SK-N-SH (cell line): ENCODE measurements at regions not wholly inside any gene's neighbourhood (a gene's known extent, or its start where the extent isn't known, plus 50 kb on each side); places are given as distances from the start of the nearest gene placed in this dataset.

ENCODE experiments used
- CTCF ChIA-PET: fragments of 300-600, 350-600 bp; formaldehyde crosslinking; extraction: SDS; loops from one replicate; lab custom pipeline; 2021; lab: Yijun Ruan, JAX
- POLR2A ChIA-PET: fragments of 350-600 bp; sonication (Branson Sonifier 250); formaldehyde crosslinking; extraction: SDS; loops from one replicate; lab custom pipeline; 2020; ENCODE audit warnings: antibody characterized with exemption, inconsistent platforms; lab: Yijun Ruan, JAX
- DNase-seq: peaks from one replicate; pipeline ENCODE4 v3.0.0; 2012
- H2AFZ ChIP-seq: fragments of 200-600 bp; sonication (generic); 2 replicates; pipeline ENCODE4 v1.8.1; 2016; ENCODE audit warnings: antibody characterized with exemption, mild to moderate bottlenecking, low read depth
- H3F3A ChIP-seq: fragments of 200-600 bp; sonication (generic); replicated peaks from 2 replicates; pipeline ENCODE3; 2016; ENCODE audit warnings: antibody characterized with exemption, mild to moderate bottlenecking; ENCODE audit not compliant: insufficient read depth
- H3K27ac ChIP-seq, 2 experiments: fragments of 200-500 bp in 1 of 2; fragments of 200-600 bp in 1 of 2; sonication (Bioruptor generic) in 1 of 2; sonication (generic), shearing (Covaris generic) in 1 of 2; 2 replicates each; pipeline versions ENCODE4 v1.5.1 to v1.6.1; 2014 to 2016; ENCODE audit warnings: low read depth in 2 of 2, inconsistent platforms in 1 of 2, low read length in 1 of 2, mild to moderate bottlenecking in 1 of 2, mixed read lengths in 1 of 2
- H3K27me3 ChIP-seq: fragments of 200-600 bp; sonication (generic), shearing (Covaris generic); 2 replicates; pipeline ENCODE4 v1.6.1; 2016; ENCODE audit warnings: mixed run types; ENCODE audit not compliant: insufficient read depth
- H3K36me3 ChIP-seq, 2 experiments: fragments of 200-500 bp in 1 of 2; fragments of 200-600 bp in 1 of 2; sonication (Bioruptor generic) in 1 of 2; sonication (generic) in 1 of 2; replicated peaks in 1 of 2; 2 replicates each; pipeline versions ENCODE3 to v1.5.1; 2014 to 2016; ENCODE audit warnings: low read length in 1 of 2, mild to moderate bottlenecking in 1 of 2; ENCODE audit not compliant: insufficient read depth in 2 of 2, control insufficient read depth in 1 of 2
- H3K4me1 ChIP-seq, 2 experiments: fragments of 200-500 bp in 1 of 2; fragments of 200-600 bp in 1 of 2; sonication (Bioruptor generic) in 1 of 2; sonication (generic), shearing (Covaris generic) in 1 of 2; 2 replicates each; pipeline versions ENCODE4 v1.5.1 to v1.6.1; 2014 to 2016; ENCODE audit warnings: low read depth in 1 of 2, low read length in 1 of 2, mixed run types in 1 of 2; ENCODE audit not compliant: insufficient read depth in 2 of 2, control insufficient read depth in 1 of 2
- H3K4me2 ChIP-seq: fragments of 200-600 bp; sonication (generic), shearing (Covaris generic); 2 replicates; pipeline ENCODE4 v1.6.1; 2017; ENCODE audit warnings: mixed run types
- H3K4me3 ChIP-seq, 2 experiments: fragments of 200-500 bp in 1 of 2; fragments of 200-600 bp in 1 of 2; sonication (Bioruptor generic) in 1 of 2; sonication (generic), shearing (Covaris generic) in 1 of 2; 2 replicates each; pipeline versions ENCODE4 v1.5.1 to v1.8.1; 2014 to 2016; ENCODE audit warnings: low read depth in 2 of 2, inconsistent platforms in 1 of 2, low read length in 1 of 2, mild to moderate bottlenecking in 1 of 2, mixed read lengths in 1 of 2, moderate library complexity in 1 of 2
- H3K79me2 ChIP-seq: fragments of 200-600 bp; sonication (generic); 2 replicates; pipeline ENCODE4 v1.8.1; 2017; ENCODE audit warnings: mild to moderate bottlenecking; ENCODE audit not compliant: insufficient read depth
- H3K9ac ChIP-seq: fragments of 200-600 bp; sonication (generic); 2 replicates; pipeline ENCODE4 v1.6.1; 2017; ENCODE audit warnings: mixed run types
- H3K9me2 ChIP-seq: fragments of 200-600 bp; sonication (generic); 2 replicates; pipeline ENCODE4 v1.6.1; 2017; ENCODE audit warnings: mixed run types
- H3K9me3 ChIP-seq: fragments of 200-600 bp; sonication (generic); 2 replicates; pipeline ENCODE4 v1.6.1; 2017; ENCODE audit warnings: mixed run types, mild to moderate bottlenecking, moderate library complexity
- H4K20me1 ChIP-seq: fragments of 200-600 bp; sonication (generic); 2 replicates; pipeline ENCODE4 v1.6.1; 2017; ENCODE audit warnings: mild to moderate bottlenecking, mixed run types; ENCODE audit not compliant: insufficient read depth
- ELF1 ChIP-seq: IDR thresholded peaks from 2 replicates; pipeline ENCODE4 v1.4.0; 2012
- EP300 ChIP-seq, 2 experiments: IDR thresholded peaks; 2 replicates each; pipeline versions ENCODE4 v1.4.0 to v1.6.1; 2012; ENCODE audit warnings: borderline replicate concordance in 1 of 2, low read depth in 1 of 2, low read length in 1 of 2
- EZH2phosphoT487 ChIP-seq: fragments of 200-600 bp; sonication (generic); IDR thresholded peaks from 2 replicates; pipeline ENCODE4 v1.6.1; 2017; ENCODE audit warnings: low read depth, mixed run types, mild to moderate bottlenecking, antibody characterized with exemption, moderate library complexity, borderline replicate concordance
- FOSL2 ChIP-seq: IDR thresholded peaks from 2 replicates; pipeline ENCODE4 v1.4.0; 2012; ENCODE audit warnings: low read depth, mild to moderate bottlenecking, moderate library complexity, borderline replicate concordance
- FOXM1 ChIP-seq: IDR thresholded peaks from 2 replicates; pipeline ENCODE4 v1.4.0; 2012; ENCODE audit warnings: low read depth, mild to moderate bottlenecking
- GATA2 ChIP-seq: sonication (generic); formaldehyde crosslinking; IDR thresholded peaks from 2 replicates; pipeline ENCODE4 v1.5.0; 2020; ENCODE audit warnings: mild to moderate bottlenecking, missing genetic modification reagents
- MEF2A ChIP-seq: IDR thresholded peaks from 2 replicates; pipeline ENCODE4 v1.4.0; 2012; ENCODE audit warnings: low read depth, borderline replicate concordance
- MXI1 ChIP-seq: IDR thresholded peaks from 2 replicates; pipeline ENCODE4 v1.6.1; 2012; ENCODE audit warnings: mild to moderate bottlenecking, low read depth, low read length, improper control_type of control experiment
- NFIC ChIP-seq: IDR thresholded peaks from 2 replicates; pipeline ENCODE4 v1.4.0; 2012; ENCODE audit warnings: borderline replicate concordance
- NRF1 ChIP-seq: IDR thresholded peaks from 2 replicates; pipeline ENCODE4 v1.6.1; 2012; ENCODE audit warnings: low read depth, mild to moderate bottlenecking, low read length
- POLR2AphosphoS5 ChIP-seq: IDR thresholded peaks from 2 replicates; pipeline ENCODE4 v1.6.1; 2012; ENCODE audit warnings: low read depth, low read length
- RAD21 ChIP-seq: IDR thresholded peaks from 2 replicates; pipeline ENCODE4 v1.6.1; 2012; ENCODE audit warnings: mild to moderate bottlenecking, low read length
- RCOR1 ChIP-seq: fragments of 150-350 bp; IDR thresholded peaks from 2 replicates; pipeline ENCODE4 v1.6.1; 2017; ENCODE audit warnings: antibody characterized with exemption, low read length
- RFX5 ChIP-seq: IDR thresholded peaks from 2 replicates; pipeline ENCODE4 v1.6.1; 2012; ENCODE audit warnings: mild to moderate bottlenecking, improper control_type of control experiment, low read length
- RXRA ChIP-seq: IDR thresholded peaks from 2 replicates; pipeline ENCODE4 v1.4.0; 2012; ENCODE audit warnings: low read depth, mild to moderate bottlenecking, borderline replicate concordance
- SIN3A ChIP-seq: IDR thresholded peaks from 2 replicates; pipeline ENCODE4 v1.6.1; 2012; ENCODE audit warnings: low read depth, mild to moderate bottlenecking, low read length, moderate library complexity, borderline replicate concordance
- SMC3 ChIP-seq: IDR thresholded peaks from 2 replicates; pipeline ENCODE4 v1.6.1; 2012; ENCODE audit warnings: low read depth, low read length, improper control_type of control experiment
- TAF1 ChIP-seq: IDR thresholded peaks from 2 replicates; pipeline ENCODE4 v1.6.1; 2012; ENCODE audit warnings: low read depth, mild to moderate bottlenecking, low read length, moderate library complexity, borderline replicate concordance
- TCF12 ChIP-seq: IDR thresholded peaks from 2 replicates; pipeline ENCODE4 v1.4.0; 2012
- TEAD4 ChIP-seq: IDR thresholded peaks from 2 replicates; pipeline ENCODE4 v1.4.0; 2012; ENCODE audit warnings: mild to moderate bottlenecking, borderline replicate concordance; ENCODE audit not compliant: insufficient read depth
- WGBS: methylation state at CpG from one replicate; pipeline ENCODE4 v1.1.6; 2017; ENCODE audit warnings: low lambda C conversion rate; 5-methylcytosine and 5-hydroxymethylcytosine counted together
- TF ChIP-seq, protein P1 (sequence below): IDR thresholded peaks from 2 replicates; pipeline ENCODE4 v1.4.0; 2012; ENCODE audit warnings: low read depth
- TF ChIP-seq, protein P2 (sequence below): IDR thresholded peaks from 2 replicates; pipeline ENCODE4 v1.6.1; 2012; ENCODE audit warnings: mild to moderate bottlenecking, low read depth, low read length, moderate library complexity
- TF ChIP-seq, protein P3 (sequence below): fragments of 150-350 bp; IDR thresholded peaks from 2 replicates; pipeline ENCODE4 v1.6.1; 2016; ENCODE audit warnings: mild to moderate bottlenecking, low read depth, low read length
- TF ChIP-seq, protein P4 (sequence below): IDR thresholded peaks from 2 replicates; pipeline ENCODE4; 2012
- TF ChIP-seq, protein P5 (sequence below): IDR thresholded peaks from 2 replicates; pipeline ENCODE4 v1.4.0; 2012; ENCODE audit warnings: low read depth, borderline replicate concordance
- TF ChIP-seq, protein P6 (sequence below): fragments of 200-600 bp; sonication (generic); IDR thresholded peaks from 2 replicates; pipeline ENCODE4 v1.6.1; 2017; ENCODE audit warnings: antibody characterized with exemption, mild to moderate bottlenecking, moderate library complexity

DNA sequence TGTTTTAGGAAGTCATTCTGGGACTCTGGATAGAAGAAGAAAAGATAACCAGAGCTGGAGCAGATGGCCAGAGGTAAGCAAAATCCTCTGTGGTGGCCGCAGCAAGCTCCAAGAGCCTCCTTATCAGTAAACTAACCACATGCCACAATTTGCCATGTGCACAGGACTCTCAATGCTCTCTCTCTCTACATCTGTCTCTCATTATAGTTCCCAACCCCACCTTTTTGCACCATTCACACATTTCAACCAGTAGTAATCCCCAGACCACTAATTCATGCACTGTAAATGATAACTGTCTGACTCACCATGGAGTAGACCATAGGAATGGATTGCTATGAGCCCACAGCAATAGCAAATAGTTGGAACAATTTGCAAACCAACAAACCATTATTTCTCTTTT is 526.1 kb downstream of the TLR4 start:
- no peaks in the 10 kb centered on the region for H3F3A ChIP-seq
- CTCF ChIA-PET, result no interaction called here
- no peak for TF ChIP-seq POLR2AphosphoS5
- TF ChIP-seq, protein P1, sequence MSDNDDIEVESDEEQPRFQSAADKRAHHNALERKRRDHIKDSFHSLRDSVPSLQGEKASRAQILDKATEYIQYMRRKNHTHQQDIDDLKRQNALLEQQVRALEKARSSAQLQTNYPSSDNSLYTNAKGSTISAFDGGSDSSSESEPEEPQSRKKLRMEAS, result no peak
- no peak for TF ChIP-seq FOSL2
- no peak for TF ChIP-seq NRF1
- TF ChIP-seq, protein P2, sequence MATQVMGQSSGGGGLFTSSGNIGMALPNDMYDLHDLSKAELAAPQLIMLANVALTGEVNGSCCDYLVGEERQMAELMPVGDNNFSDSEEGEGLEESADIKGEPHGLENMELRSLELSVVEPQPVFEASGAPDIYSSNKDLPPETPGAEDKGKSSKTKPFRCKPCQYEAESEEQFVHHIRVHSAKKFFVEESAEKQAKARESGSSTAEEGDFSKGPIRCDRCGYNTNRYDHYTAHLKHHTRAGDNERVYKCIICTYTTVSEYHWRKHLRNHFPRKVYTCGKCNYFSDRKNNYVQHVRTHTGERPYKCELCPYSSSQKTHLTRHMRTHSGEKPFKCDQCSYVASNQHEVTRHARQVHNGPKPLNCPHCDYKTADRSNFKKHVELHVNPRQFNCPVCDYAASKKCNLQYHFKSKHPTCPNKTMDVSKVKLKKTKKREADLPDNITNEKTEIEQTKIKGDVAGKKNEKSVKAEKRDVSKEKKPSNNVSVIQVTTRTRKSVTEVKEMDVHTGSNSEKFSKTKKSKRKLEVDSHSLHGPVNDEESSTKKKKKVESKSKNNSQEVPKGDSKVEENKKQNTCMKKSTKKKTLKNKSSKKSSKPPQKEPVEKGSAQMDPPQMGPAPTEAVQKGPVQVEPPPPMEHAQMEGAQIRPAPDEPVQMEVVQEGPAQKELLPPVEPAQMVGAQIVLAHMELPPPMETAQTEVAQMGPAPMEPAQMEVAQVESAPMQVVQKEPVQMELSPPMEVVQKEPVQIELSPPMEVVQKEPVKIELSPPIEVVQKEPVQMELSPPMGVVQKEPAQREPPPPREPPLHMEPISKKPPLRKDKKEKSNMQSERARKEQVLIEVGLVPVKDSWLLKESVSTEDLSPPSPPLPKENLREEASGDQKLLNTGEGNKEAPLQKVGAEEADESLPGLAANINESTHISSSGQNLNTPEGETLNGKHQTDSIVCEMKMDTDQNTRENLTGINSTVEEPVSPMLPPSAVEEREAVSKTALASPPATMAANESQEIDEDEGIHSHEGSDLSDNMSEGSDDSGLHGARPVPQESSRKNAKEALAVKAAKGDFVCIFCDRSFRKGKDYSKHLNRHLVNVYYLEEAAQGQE, result no peak
- TF ChIP-seq, protein P3, sequence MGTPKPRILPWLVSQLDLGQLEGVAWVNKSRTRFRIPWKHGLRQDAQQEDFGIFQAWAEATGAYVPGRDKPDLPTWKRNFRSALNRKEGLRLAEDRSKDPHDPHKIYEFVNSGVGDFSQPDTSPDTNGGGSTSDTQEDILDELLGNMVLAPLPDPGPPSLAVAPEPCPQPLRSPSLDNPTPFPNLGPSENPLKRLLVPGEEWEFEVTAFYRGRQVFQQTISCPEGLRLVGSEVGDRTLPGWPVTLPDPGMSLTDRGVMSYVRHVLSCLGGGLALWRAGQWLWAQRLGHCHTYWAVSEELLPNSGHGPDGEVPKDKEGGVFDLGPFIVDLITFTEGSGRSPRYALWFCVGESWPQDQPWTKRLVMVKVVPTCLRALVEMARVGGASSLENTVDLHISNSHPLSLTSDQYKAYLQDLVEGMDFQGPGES, result no peak
- TF ChIP-seq SIN3A, result no peak
- TF ChIP-seq RXRA, result no peak
- TF ChIP-seq GATA2 (CRISPR knock-in tag), result peak; percentile 76
- no peak for TF ChIP-seq FOXM1
- TF ChIP-seq, protein P4, sequence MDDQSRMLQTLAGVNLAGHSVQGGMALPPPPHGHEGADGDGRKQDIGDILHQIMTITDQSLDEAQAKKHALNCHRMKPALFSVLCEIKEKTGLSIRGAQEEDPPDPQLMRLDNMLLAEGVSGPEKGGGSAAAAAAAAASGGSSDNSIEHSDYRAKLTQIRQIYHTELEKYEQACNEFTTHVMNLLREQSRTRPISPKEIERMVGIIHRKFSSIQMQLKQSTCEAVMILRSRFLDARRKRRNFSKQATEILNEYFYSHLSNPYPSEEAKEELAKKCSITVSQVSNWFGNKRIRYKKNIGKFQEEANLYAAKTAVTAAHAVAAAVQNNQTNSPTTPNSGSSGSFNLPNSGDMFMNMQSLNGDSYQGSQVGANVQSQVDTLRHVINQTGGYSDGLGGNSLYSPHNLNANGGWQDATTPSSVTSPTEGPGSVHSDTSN, result no peak
- TF ChIP-seq RAD21, result no peak
- no peak for TF ChIP-seq MEF2A
- TF ChIP-seq NFIC, result no peak
- no peak for TF ChIP-seq SMC3
- TF ChIP-seq TEAD4, result no peak
- no peak for TF ChIP-seq ELF1
- TF ChIP-seq RCOR1, result no peak; the same call in 1 of the 2 replicates
- TF ChIP-seq TCF12, result 0 out of 2 replicates have a peak, but pooled peaks have one; percentile 25
- no peak for TF ChIP-seq RFX5
- peak in 1 of 2 experiments; percentile 56; a peak in 1 of 4 replicates for TF ChIP-seq EP300 (IDR thresholded peaks at IDR 0.05; ENCODE audit: borderline replicate concordance in 1 of 2, low read depth in 1 of 2, low read length in 1 of 2)
- TF ChIP-seq, protein P5, sequence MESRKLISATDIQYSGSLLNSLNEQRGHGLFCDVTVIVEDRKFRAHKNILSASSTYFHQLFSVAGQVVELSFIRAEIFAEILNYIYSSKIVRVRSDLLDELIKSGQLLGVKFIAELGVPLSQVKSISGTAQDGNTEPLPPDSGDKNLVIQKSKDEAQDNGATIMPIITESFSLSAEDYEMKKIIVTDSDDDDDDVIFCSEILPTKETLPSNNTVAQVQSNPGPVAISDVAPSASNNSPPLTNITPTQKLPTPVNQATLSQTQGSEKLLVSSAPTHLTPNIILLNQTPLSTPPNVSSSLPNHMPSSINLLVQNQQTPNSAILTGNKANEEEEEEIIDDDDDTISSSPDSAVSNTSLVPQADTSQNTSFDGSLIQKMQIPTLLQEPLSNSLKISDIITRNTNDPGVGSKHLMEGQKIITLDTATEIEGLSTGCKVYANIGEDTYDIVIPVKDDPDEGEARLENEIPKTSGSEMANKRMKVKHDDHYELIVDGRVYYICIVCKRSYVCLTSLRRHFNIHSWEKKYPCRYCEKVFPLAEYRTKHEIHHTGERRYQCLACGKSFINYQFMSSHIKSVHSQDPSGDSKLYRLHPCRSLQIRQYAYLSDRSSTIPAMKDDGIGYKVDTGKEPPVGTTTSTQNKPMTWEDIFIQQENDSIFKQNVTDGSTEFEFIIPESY, result no peak
- TF ChIP-seq MXI1, result peak; percentile 37; the same call in 1 of the 2 replicates
- no peak for TF ChIP-seq EZH2phosphoT487
- TF ChIP-seq TAF1, result no peak
- TF ChIP-seq, protein P6, sequence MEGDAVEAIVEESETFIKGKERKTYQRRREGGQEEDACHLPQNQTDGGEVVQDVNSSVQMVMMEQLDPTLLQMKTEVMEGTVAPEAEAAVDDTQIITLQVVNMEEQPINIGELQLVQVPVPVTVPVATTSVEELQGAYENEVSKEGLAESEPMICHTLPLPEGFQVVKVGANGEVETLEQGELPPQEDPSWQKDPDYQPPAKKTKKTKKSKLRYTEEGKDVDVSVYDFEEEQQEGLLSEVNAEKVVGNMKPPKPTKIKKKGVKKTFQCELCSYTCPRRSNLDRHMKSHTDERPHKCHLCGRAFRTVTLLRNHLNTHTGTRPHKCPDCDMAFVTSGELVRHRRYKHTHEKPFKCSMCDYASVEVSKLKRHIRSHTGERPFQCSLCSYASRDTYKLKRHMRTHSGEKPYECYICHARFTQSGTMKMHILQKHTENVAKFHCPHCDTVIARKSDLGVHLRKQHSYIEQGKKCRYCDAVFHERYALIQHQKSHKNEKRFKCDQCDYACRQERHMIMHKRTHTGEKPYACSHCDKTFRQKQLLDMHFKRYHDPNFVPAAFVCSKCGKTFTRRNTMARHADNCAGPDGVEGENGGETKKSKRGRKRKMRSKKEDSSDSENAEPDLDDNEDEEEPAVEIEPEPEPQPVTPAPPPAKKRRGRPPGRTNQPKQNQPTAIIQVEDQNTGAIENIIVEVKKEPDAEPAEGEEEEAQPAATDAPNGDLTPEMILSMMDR, result no peak

More for the DNA sequence above, 526.1 kb downstream of the TLR4 start:
- WGBS, result 5% methylated on average over 1 of the region's 1 CpG
- no peak overlapping the region for H3K4me3 ChIP-seq
- no peak overlapping the region for H3K9ac ChIP-seq
- no peaks in the 10 kb centered on the region for H3K79me2 ChIP-seq
- peak; percentile 43 for DNase-seq
- no peaks in the 10 kb centered on the region for H3K36me3 ChIP-seq
- no peak overlapping the region; a peak in 1 of 4 replicates for H3K27ac ChIP-seq
- H3K9me2 ChIP-seq, result no peaks in the 10 kb centered on the region
- no peaks in the 10 kb centered on the region for H3K27me3 ChIP-seq
- H3K4me1 ChIP-seq, result peaks cover 0 to 6% of the 10 kb centered on the region in 2 experiments; a peak in 1 of 4 replicates
- no peak overlapping the region for H2AFZ ChIP-seq
- peaks cover 3% of the 10 kb centered on the region; the same call in 1 of the 2 replicates for H3K9me3 ChIP-seq
- H4K20me1 ChIP-seq, result no peaks in the 10 kb centered on the region
- POLR2A ChIA-PET, result no interaction called here
- H3K4me2 ChIP-seq, result no peak overlapping the region
